Trophoblast cell (in vitro differentiated cells and primary cell): ENCODE measurements at regions not wholly inside any gene's neighbourhood (a gene's known extent, or its start where the extent isn't known, plus 50 kb on each side); places are given as distances from the start of the nearest gene placed in this dataset.

Source experiments
- DNase-seq, 2 donors: peaks; one replicate each; pipeline ENCODE4 v3.0.0-alpha.2; 2016
- H2AFZ ChIP-seq: 2 replicates; pipeline ENCODE4 v1.6.1; 2013; ENCODE audit warnings: low read length, moderate library complexity, mild to moderate bottlenecking; ENCODE audit not compliant: insufficient read depth, poor library complexity
- H2AK5ac ChIP-seq: 2 replicates; pipeline ENCODE4 v1.6.1; 2013; ENCODE audit warnings: mild to moderate bottlenecking, low read length
- H2BK120ac ChIP-seq: 2 replicates; pipeline ENCODE4 v1.6.1; 2013; ENCODE audit warnings: low read length, mild to moderate bottlenecking, moderate library complexity; ENCODE audit not compliant: insufficient read depth, poor library complexity
- H2BK12ac ChIP-seq: 2 replicates; pipeline ENCODE4 v1.6.1; 2013; ENCODE audit warnings: mild to moderate bottlenecking, low read length, moderate library complexity
- H2BK5ac ChIP-seq: 2 replicates; pipeline ENCODE4 v1.6.1; 2013; ENCODE audit warnings: low read length, low read depth, moderate library complexity, mild to moderate bottlenecking; ENCODE audit not compliant: poor library complexity
- H3K14ac ChIP-seq: 2 replicates; pipeline ENCODE4 v1.6.1; 2013; ENCODE audit warnings: mild to moderate bottlenecking, low read length
- H3K18ac ChIP-seq: 2 replicates; pipeline ENCODE4 v1.6.1; 2013; ENCODE audit warnings: mild to moderate bottlenecking, low read length
- H3K23ac ChIP-seq: 2 replicates; pipeline ENCODE4 v1.6.1; 2013; ENCODE audit warnings: low read length
- H3K27ac ChIP-seq: 2 replicates; pipeline ENCODE4 v1.5.1; 2013; ENCODE audit warnings: low read depth, mild to moderate bottlenecking, inconsistent platforms, low read length, moderate library complexity
- H3K27me3 ChIP-seq: 2 replicates; pipeline ENCODE4 v1.6.1; 2013; ENCODE audit warnings: inconsistent platforms, mild to moderate bottlenecking, low read length, moderate library complexity; ENCODE audit not compliant: insufficient read depth
- H3K36me3 ChIP-seq, 2 experiments: 1 replicate in 1 of 2; 2 replicates in 1 of 2; pipeline ENCODE4 v1.6.1; 2013; ENCODE audit warnings: low read length in 2 of 2, mild to moderate bottlenecking in 2 of 2, moderate library complexity in 1 of 2; ENCODE audit not compliant: insufficient read depth in 2 of 2, control insufficient read depth in 1 of 2
- H3K4ac ChIP-seq: 2 replicates; pipeline ENCODE4 v1.6.1; 2013; ENCODE audit warnings: low read depth, mild to moderate bottlenecking, low read length, moderate library complexity
- H3K4me1 ChIP-seq, 2 experiments: 1 replicate in 1 of 2; 2 replicates in 1 of 2; pipeline ENCODE4 v1.6.1; 2013; ENCODE audit warnings: low read length in 2 of 2, mild to moderate bottlenecking in 2 of 2, moderate library complexity in 1 of 2; ENCODE audit not compliant: insufficient read depth in 2 of 2, control insufficient read depth in 1 of 2
- H3K4me2 ChIP-seq: 2 replicates; pipeline ENCODE4 v1.6.1; 2013; ENCODE audit warnings: inconsistent platforms, mild to moderate bottlenecking, low read length, moderate library complexity
- H3K4me3 ChIP-seq: 2 replicates; pipeline ENCODE4 v1.5.1; 2013; ENCODE audit warnings: mild to moderate bottlenecking, low read depth, low read length, inconsistent platforms
- H3K79me1 ChIP-seq: one replicate; pipeline ENCODE4 v1.6.1; 2013; ENCODE audit warnings: low read length
- H3K79me2 ChIP-seq: 2 replicates; pipeline ENCODE4 v1.6.1; 2013; ENCODE audit warnings: low read length, mild to moderate bottlenecking; ENCODE audit not compliant: control insufficient read depth, insufficient read depth, poor library complexity
- H3K9ac ChIP-seq: 2 replicates; pipeline ENCODE4 v1.6.1; 2013; ENCODE audit warnings: mild to moderate bottlenecking, low read length
- H3K9me3 ChIP-seq: 2 replicates; pipeline ENCODE4 v1.6.1; 2013; ENCODE audit warnings: low read depth, mild to moderate bottlenecking, control low read depth, inconsistent platforms, low read length; ENCODE audit not compliant: insufficient read depth
- H4K12ac ChIP-seq: 2 replicates; pipeline ENCODE4 v1.6.1; 2013; ENCODE audit warnings: low read depth, mild to moderate bottlenecking, low read length, moderate library complexity
- H4K8ac ChIP-seq: 2 replicates; pipeline ENCODE4 v1.6.1; 2013; ENCODE audit warnings: low read depth, mild to moderate bottlenecking, low read length, moderate library complexity
- H4K91ac ChIP-seq: one replicate; pipeline ENCODE4 v1.6.1; 2013; ENCODE audit warnings: low read depth, mild to moderate bottlenecking, low read length, moderate library complexity
- WGBS: extraction: QIAGEN DNeasy Blood & Tissue Kit; methylation state at CpG from one replicate; pipeline ENCODE4 v1.1.7; 2013; ENCODE audit warnings: missing lambda C conversion rate; ENCODE audit not compliant: insufficient read length, insufficient coverage; ENCODE audit errors: extremely low coverage; 5-methylcytosine and 5-hydroxymethylcytosine counted together

- Histone ChIP-seq H3K4me1 (no peaks in the 10 kb centered on the region), H3K18ac (no peak overlapping the region), H3K4me2 (no peak overlapping the region), H2BK5ac (no peak overlapping the region), H4K91ac (no peak overlapping the region), H3K36me3 (no peaks in the 10 kb centered on the region), H3K9ac (no peak overlapping the region), H3K14ac (no peak overlapping the region), H3K4me3 (no peak overlapping the region), H3K27me3 (no peaks in the 10 kb centered on the region), H2BK12ac (no peak overlapping the region), H2AK5ac (no peak overlapping the region), H3K79me2 (no peaks in the 10 kb centered on the region), H2AFZ (no peak overlapping the region), H4K12ac (no peak overlapping the region), H4K8ac (no peak overlapping the region), H3K27ac (no peak overlapping the region), H3K79me1 (no peaks in the 10 kb centered on the region), H2BK120ac (no peak overlapping the region), H3K23ac (no peak overlapping the region), H3K4ac (no peak overlapping the region), H3K9me3 (no peaks in the 10 kb centered on the region)
- DNase-seq, result no peak
- WGBS, result no CpG with 5 or more reads among the region's 10 CpGs
Observed at GRCh38 chr11:134468081-134468668, 56.1 kb upstream of the B3GAT1 start.

GRCh38 chr11:134466610-134467567 lies 54.8 kb upstream of the B3GAT1 start:
- Histone ChIP-seq H4K12ac (no peak overlapping the region), H3K27ac (no peak overlapping the region), H3K4me1 (no peaks in the 10 kb centered on the region), H3K4ac (no peak overlapping the region), H3K14ac (no peak overlapping the region), H2AK5ac (no peak overlapping the region), H4K91ac (no peak overlapping the region), H3K79me2 (no peaks in the 10 kb centered on the region), H2BK120ac (no peak overlapping the region), H3K18ac (no peak overlapping the region), H3K4me3 (no peak overlapping the region), H3K79me1 (no peaks in the 10 kb centered on the region), H2BK5ac (no peak overlapping the region), H2BK12ac (no peak overlapping the region), H3K9me3 (no peaks in the 10 kb centered on the region), H4K8ac (no peak overlapping the region), H3K4me2 (no peak overlapping the region), H3K36me3 (no peaks in the 10 kb centered on the region), H2AFZ (no peak overlapping the region), H3K27me3 (no peaks in the 10 kb centered on the region), H3K23ac (no peak overlapping the region), H3K9ac (no peak overlapping the region)
- DNase-seq, result no peak
- WGBS, result no CpG with 5 or more reads among the region's 20 CpGs

- H3K27me3 ChIP-seq, result no peaks in the 10 kb centered on the region
- no peaks in the 10 kb centered on the region for H3K36me3 ChIP-seq
- no peak overlapping the region for H3K18ac ChIP-seq
- H2AFZ ChIP-seq, result no peak overlapping the region
- no peak overlapping the region for H2AK5ac ChIP-seq
- no peak overlapping the region for H3K4me2 ChIP-seq
- no peak overlapping the region for H2BK12ac ChIP-seq
- no peak overlapping the region for H3K4ac ChIP-seq
- no peak overlapping the region for H3K9ac ChIP-seq
- no peak overlapping the region for H3K27ac ChIP-seq
- no peak overlapping the region for H2BK120ac ChIP-seq
- H3K9me3 ChIP-seq, result no peaks in the 10 kb centered on the region
- H3K79me1 ChIP-seq, result no peaks in the 10 kb centered on the region
- H3K79me2 ChIP-seq, result no peaks in the 10 kb centered on the region
- H4K91ac ChIP-seq, result no peak overlapping the region
- DNase-seq, result no peak
- H3K4me1 ChIP-seq, result no peaks in the 10 kb centered on the region
- H4K12ac ChIP-seq, result no peak overlapping the region
- no CpG with 5 or more reads among the region's 15 CpGs for WGBS
- no peak overlapping the region for H4K8ac ChIP-seq
- H3K23ac ChIP-seq, result no peak overlapping the region
- no peak overlapping the region for H2BK5ac ChIP-seq
- H3K14ac ChIP-seq, result no peak overlapping the region
- H3K4me3 ChIP-seq, result no peak overlapping the region
Observed at GRCh38 chr11:134466156-134466555, 54.1 kb upstream of the B3GAT1 start.

GRCh38 chr11:134464981-134465730 lies 53.1 kb upstream of the B3GAT1 start:
- no peaks in the 10 kb centered on the region for H3K79me1 ChIP-seq
- no peak overlapping the region for H3K23ac ChIP-seq
- H2BK5ac ChIP-seq, result no peak overlapping the region
- H4K8ac ChIP-seq, result no peak overlapping the region
- H3K27ac ChIP-seq, result no peak overlapping the region
- no peak overlapping the region for H3K4ac ChIP-seq
- no peak overlapping the region for H3K4me3 ChIP-seq
- no peak overlapping the region for H3K9ac ChIP-seq
- no peak overlapping the region for H3K4me2 ChIP-seq
- no peak overlapping the region for H2BK12ac ChIP-seq
- H2AK5ac ChIP-seq, result no peak overlapping the region
- no peaks in the 10 kb centered on the region for H3K79me2 ChIP-seq
- WGBS, result no CpG with 5 or more reads among the region's 13 CpGs
- H2BK120ac ChIP-seq, result no peak overlapping the region
- H2AFZ ChIP-seq, result no peak overlapping the region
- DNase-seq, result no peak
- H3K27me3 ChIP-seq, result no peaks in the 10 kb centered on the region
- H4K12ac ChIP-seq, result no peak overlapping the region
- H3K4me1 ChIP-seq, result no peaks in the 10 kb centered on the region
- H4K91ac ChIP-seq, result no peak overlapping the region
- H3K18ac ChIP-seq, result no peak overlapping the region
- no peaks in the 10 kb centered on the region for H3K9me3 ChIP-seq
- H3K36me3 ChIP-seq, result no peaks in the 10 kb centered on the region
- no peak overlapping the region for H3K14ac ChIP-seq
